Muscle of back (tissue), 3 donors: ENCODE measurements at regions not wholly inside any gene's neighbourhood (a gene's known extent, or its start where the extent isn't known, plus 50 kb on each side); places are given as distances from the start of the nearest gene placed in this dataset.

Source experiments
- DNase-seq, 3 donors: peaks; one replicate each; pipeline versions ENCODE4 v3.0.0 to v3.0.0-alpha.2; 2013

- DNase-seq = no peak
Measured at GRCh38 chr1:198472997-198473396, 67.5 kb downstream of the ATP6V1G3 start.

- DNase-seq = no peak
Measured at GRCh38 chr1:198472119-198472518, 68.4 kb downstream of the ATP6V1G3 start.

GRCh38 chr1:198467907-198468306 is 72.6 kb downstream of the ATP6V1G3 start:
- DNase-seq = no peak

- no peak for DNase-seq
Measured at GRCh38 chr1:198467342-198467741, 73.1 kb downstream of the ATP6V1G3 start.

- peak; percentile 44 to 68 (median 68) for DNase-seq
Measured at GRCh38 chr1:198465201-198466144, 75.0 kb downstream of the ATP6V1G3 start.

- DNase-seq = no peak
Measured at GRCh38 chr1:198463709-198464108, 76.8 kb downstream of the ATP6V1G3 start.

- peak in 1 of 3 donors; percentile 22 for DNase-seq
Measured at GRCh38 chr1:198462365-198463019, 78.0 kb downstream of the ATP6V1G3 start.

GRCh38 chr1:198455966-198456365 is 84.5 kb downstream of the ATP6V1G3 start:
- no peak for DNase-seq

GRCh38 chr1:198449727-198450433 is 90.6 kb downstream of the ATP6V1G3 start:
- no peak for DNase-seq

GRCh38 chr1:198449261-198449660 is 91.2 kb downstream of the ATP6V1G3 start:
- DNase-seq = no peak

- DNase-seq = no peak
Measured at GRCh38 chr1:198447468-198447867, 93.0 kb downstream of the ATP6V1G3 start.

GRCh38 chr1:198445872-198446271 is 94.6 kb downstream of the ATP6V1G3 start:
- DNase-seq = no peak

GRCh38 chr1:198444792-198445191 is 95.7 kb downstream of the ATP6V1G3 start:
- DNase-seq = no peak

- peak in 1 of 3 donors; percentile 79 for DNase-seq
Measured at GRCh38 chr1:198443365-198444233, 96.9 kb downstream of the ATP6V1G3 start.

GRCh38 chr1:198440842-198441241 is 99.6 kb downstream of the ATP6V1G3 start:
- no peak for DNase-seq

GRCh38 chr1:198437332-198437731 is 103.1 kb downstream of the ATP6V1G3 start:
- DNase-seq = peak in 1 of 3 donors; percentile 34

- peak in 2 of 3 donors; percentile 37 to 63 for DNase-seq
Measured at GRCh38 chr1:198436276-198436675, 104.2 kb downstream of the ATP6V1G3 start.

GRCh38 chr1:198435056-198435455 is 105.4 kb downstream of the ATP6V1G3 start:
- peak in 1 of 3 donors; percentile 33 for DNase-seq

GRCh38 chr1:198424441-198424840 is 116.0 kb downstream of the ATP6V1G3 start:
- DNase-seq = no peak

- DNase-seq = no peak
Measured at GRCh38 chr1:198423673-198424072, 116.8 kb downstream of the ATP6V1G3 start.

GRCh38 chr1:198417039-198417438 is 123.4 kb downstream of the ATP6V1G3 start:
- no peak for DNase-seq
